Lung (tissue), 11 donors: ENCODE measurements at regions not wholly inside any gene's neighbourhood (a gene's known extent, or its start where the extent isn't known, plus 50 kb on each side); places are given as distances from the start of the nearest gene placed in this dataset.

Experiments used
- ATAC-seq: fragments of 200-7000 bp; cut with Tn5 transposase; one replicate; pipeline ENCODE4 v1.9.1; 2020; ENCODE audit warnings: moderate number of reproducible peaks; ENCODE audit not compliant: insufficient read depth, low FRiP score
- DNase-seq, 3 donors: peaks; one replicate each; pipeline ENCODE4 v3.0.0-alpha.2; 2013 to 2017
- H3K27ac ChIP-seq, 2 donors: one replicate each; pipeline ENCODE4 v1.5.1; 2013; ENCODE audit warnings: mild to moderate bottlenecking in 2 of 2, moderate library complexity in 2 of 2, control low read depth in 1 of 2, inconsistent platforms in 1 of 2, low read depth in 1 of 2, low read length in 1 of 2
- H3K27me3 ChIP-seq, 3 donors: one replicate each; pipeline ENCODE4 v1.5.1; 2013; ENCODE audit warnings: low read length in 2 of 3; ENCODE audit not compliant: control insufficient read depth in 3 of 3, insufficient read depth in 3 of 3
- H3K36me3 ChIP-seq, 4 donors: one replicate each; pipeline ENCODE4 v1.5.1; 2013; ENCODE audit warnings: low read length in 4 of 4, mild to moderate bottlenecking in 1 of 4, moderate library complexity in 1 of 4; ENCODE audit not compliant: control insufficient read depth in 4 of 4, insufficient read depth in 4 of 4
- H3K4me1 ChIP-seq, 5 donors: one replicate each; pipeline ENCODE4 v1.5.1; 2013; ENCODE audit warnings: low read length in 5 of 5, mild to moderate bottlenecking in 2 of 5, moderate library complexity in 1 of 5; ENCODE audit not compliant: control insufficient read depth in 5 of 5, insufficient read depth in 5 of 5
- H3K4me3 ChIP-seq: one replicate; pipeline ENCODE4 v1.5.1; 2013; ENCODE audit warnings: mild to moderate bottlenecking, control low read depth, moderate library complexity
- H3K9ac ChIP-seq, 2 donors: one replicate each; pipeline ENCODE4 v1.5.1; 2013; ENCODE audit warnings: low read length in 2 of 2, control low read depth in 1 of 2; ENCODE audit not compliant: insufficient read depth in 1 of 2
- H3K9me3 ChIP-seq, 4 donors: one replicate each; pipeline ENCODE4 v1.5.1; 2013; ENCODE audit warnings: low read length in 3 of 4, mild to moderate bottlenecking in 1 of 4, moderate library complexity in 1 of 4; ENCODE audit not compliant: control insufficient read depth in 4 of 4, insufficient read depth in 3 of 4
- CTCF ChIP-seq: IDR thresholded peaks from 2 replicates; pipeline ENCODE4 v1.5.1; 2012; ENCODE audit warnings: mild to moderate bottlenecking; ENCODE audit errors: control extremely low read depth, extremely low read depth
- WGBS, 2 donors: extraction: QIAGEN DNeasy Blood & Tissue Kit; methylation state at CpG; one replicate each; pipeline ENCODE4 v1.1.7; 2013; 5-methylcytosine and 5-hydroxymethylcytosine counted together
- donor health status: control.
- donor health status: control.
- donor health status: Bipolar disorder and iron deficiency.
- donor health status: healthy.
- donor health status: DM: yes; HTN: yes; CAD: no.

- Histone ChIP-seq H3K27me3 (no peaks in the 10 kb centered on the region), H3K4me3 (no peak overlapping the region), H3K27ac (no peak overlapping the region), H3K36me3 (no peaks in the 10 kb centered on the region), H3K9me3 (peaks cover 0 to under 1% (median 0%) of the 10 kb centered on the region in 4 donors), H3K9ac (no peak overlapping the region), H3K4me1 (no peaks in the 10 kb centered on the region)
- TF ChIP-seq CTCF: no peak
- DNase-seq (no peak), ATAC-seq (no peak)
Measured at GRCh38 chr1:72837781-72838180, 555.4 kb upstream of the NEGR1 start.

DNA sequence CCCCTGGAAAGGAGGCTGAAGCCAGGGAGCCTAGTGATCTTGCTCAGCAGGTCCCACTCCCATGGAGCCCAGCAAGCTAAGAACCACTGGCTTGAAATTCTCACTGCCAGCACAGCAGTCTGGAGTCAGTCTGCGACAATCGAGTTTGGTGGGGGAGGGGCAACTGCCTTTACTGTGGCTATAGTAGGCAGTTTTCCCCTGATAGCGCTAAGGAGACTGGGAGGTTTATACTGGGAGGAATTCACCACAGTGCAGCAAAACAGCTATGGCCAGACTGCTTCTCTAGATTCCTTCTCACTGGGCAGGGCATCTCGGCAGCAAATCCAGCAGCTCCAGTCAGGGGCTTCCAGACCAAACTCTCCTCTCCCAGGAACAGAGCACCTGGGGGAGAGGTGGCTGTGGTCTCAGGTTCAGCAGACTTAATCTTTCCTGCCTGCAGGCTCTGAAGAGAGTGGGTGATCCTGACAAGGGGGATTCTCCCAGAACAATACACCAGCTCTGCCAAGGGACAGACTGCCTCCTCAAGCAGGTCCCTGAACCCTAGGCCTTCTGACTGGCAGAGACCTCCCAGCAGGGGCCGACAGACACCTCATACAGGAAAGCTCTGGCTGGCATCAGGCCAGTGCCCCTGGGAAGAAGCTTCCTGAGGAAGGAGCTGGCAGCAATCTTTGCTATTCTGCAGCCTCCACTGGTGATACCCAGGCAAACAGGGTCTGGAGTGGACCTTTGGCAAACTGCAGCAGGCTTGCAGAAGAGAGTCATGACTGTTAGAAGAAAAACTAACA is 548.5 kb upstream of the NEGR1 start:
- H3K4me1 ChIP-seq: no peaks in the 10 kb centered on the region
- no peak for DNase-seq
- ATAC-seq: no peak
- H3K36me3 ChIP-seq: no peaks in the 10 kb centered on the region
- 62 to 67% methylated on average over 5 of the region's 5 CpGs for WGBS, 2 donors
- H3K9me3 ChIP-seq: peaks cover 0 to 4% (median 0%) of the 10 kb centered on the region in 4 donors
- no peak overlapping the region for H3K4me3 ChIP-seq
- H3K27ac ChIP-seq: no peak overlapping the region
- H3K27me3 ChIP-seq: no peaks in the 10 kb centered on the region
- no peak overlapping the region for H3K9ac ChIP-seq
- TF ChIP-seq CTCF: no peak

GRCh38 chr1:72827278-72827677 is 544.9 kb upstream of the NEGR1 start:
- no peak for DNase-seq
- no peak for TF ChIP-seq CTCF

GRCh38 chr1:72804541-72804940 is 522.2 kb upstream of the NEGR1 start:
- H3K27me3 ChIP-seq: no peaks in the 10 kb centered on the region
- no peak for ATAC-seq
- DNase-seq: no peak
- no peaks in the 10 kb centered on the region for H3K4me1 ChIP-seq
- no peak overlapping the region for H3K4me3 ChIP-seq
- H3K9me3 ChIP-seq: peaks cover 0 to 9% (median 2%) of the 10 kb centered on the region in 4 donors
- no peak overlapping the region for H3K9ac ChIP-seq
- no peak for TF ChIP-seq CTCF
- H3K27ac ChIP-seq: no peak overlapping the region
- H3K36me3 ChIP-seq: no peaks in the 10 kb centered on the region

More at GRCh38 chr1:72827278-72827677, 544.9 kb upstream of the NEGR1 start:
- H3K9ac ChIP-seq: no peak overlapping the region
- no peak overlapping the region for H3K4me3 ChIP-seq
- ATAC-seq: no peak
- no peak overlapping the region for H3K27ac ChIP-seq
- H3K4me1 ChIP-seq: no peaks in the 10 kb centered on the region
- no peaks in the 10 kb centered on the region for H3K27me3 ChIP-seq
- H3K36me3 ChIP-seq: no peaks in the 10 kb centered on the region
- H3K9me3 ChIP-seq: no peaks in the 10 kb centered on the region
